Progenitor cell of endocrine pancreas (in vitro differentiated cells): ENCODE measurements at regions not wholly inside any gene's neighbourhood (a gene's known extent, or its start where the extent isn't known, plus 50 kb on each side); places are given as distances from the start of the nearest gene placed in this dataset.
"Not testable (repeated sequence)": the region's sequence is repeated elsewhere in the genome, so short reads cannot be mapped to it uniquely, and the experiment has no call there.

Experiments
- DNase-seq: peaks from one replicate; pipeline ENCODE4 v3.0.0; 2021; ENCODE audit warnings: low spot score; ENCODE audit not compliant: unreplicated experiment
- H3K27ac Mint-ChIP-seq: 2 replicates; pipeline ENCODE4 v1.8.0; 2021; ENCODE audit warnings: mild to moderate bottlenecking, moderate library complexity, mixed read lengths
- H3K27me3 Mint-ChIP-seq: 2 replicates; pipeline ENCODE4 v1.8.0; 2021; ENCODE audit warnings: mixed read lengths
- H3K36me3 Mint-ChIP-seq: 2 replicates; pipeline ENCODE4 v1.8.0; 2022; ENCODE audit warnings: mixed read lengths; ENCODE audit not compliant: insufficient read depth
- H3K4me1 Mint-ChIP-seq: 2 replicates; pipeline ENCODE4 v1.8.0; 2021; ENCODE audit warnings: low read depth, mixed read lengths
- H3K4me3 Mint-ChIP-seq: 2 replicates; pipeline ENCODE4 v1.8.0; 2021; ENCODE audit warnings: low read depth, mild to moderate bottlenecking, moderate library complexity, mixed read lengths
- H3K9me3 Mint-ChIP-seq: 2 replicates; pipeline ENCODE4 v1.8.0; 2021; ENCODE audit warnings: low read depth, mixed read lengths
- CTCF ChIP-seq: fragments of 200-600 bp; sonication (generic); IDR thresholded peaks from one replicate; pipeline ENCODE4 v1.5.0; 2021; ENCODE audit warnings: antibody characterized with exemption, mild to moderate bottlenecking; ENCODE audit not compliant: unreplicated experiment

GRCh38 chr6:121776054-121776453 is 340.6 kb downstream of the GJA1 start:
- H3K27ac Mint-ChIP-seq = no peak overlapping the region
- peaks cover 1% of the 10 kb centered on the region for H3K4me1 Mint-ChIP-seq
- DNase-seq = no peak
- no peaks in the 10 kb centered on the region for H3K36me3 Mint-ChIP-seq
- H3K27me3 Mint-ChIP-seq = no peaks in the 10 kb centered on the region
- no peak for TF ChIP-seq CTCF
- H3K4me3 Mint-ChIP-seq = no peak overlapping the region
- H3K9me3 Mint-ChIP-seq = no peaks in the 10 kb centered on the region

GRCh38 chr6:121780325-121781321 is 345.2 kb downstream of the GJA1 start:
- Mint-ChIP-seq H3K4me1 (peaks cover 1% of the 10 kb centered on the region), H3K4me3 (no peak overlapping the region), H3K36me3 (no peaks in the 10 kb centered on the region), H3K27me3 (no peaks in the 10 kb centered on the region), H3K9me3 (no peaks in the 10 kb centered on the region), H3K27ac (no peak overlapping the region)
- no peak for DNase-seq
- no peak for TF ChIP-seq CTCF

GRCh38 chr6:121791396-121792315 is 356.2 kb downstream of the GJA1 start:
- Mint-ChIP-seq H3K4me3 (no peak overlapping the region), H3K27me3 (no peaks in the 10 kb centered on the region), H3K4me1 (no peaks in the 10 kb centered on the region), H3K36me3 (no peaks in the 10 kb centered on the region), H3K9me3 (no peaks in the 10 kb centered on the region), H3K27ac (no peak overlapping the region)
- DNase-seq = no peak
- TF ChIP-seq CTCF = no peak

GRCh38 chr6:121794630-121795029 is 359.2 kb downstream of the GJA1 start:
- peaks cover 4% of the 10 kb centered on the region for H3K9me3 Mint-ChIP-seq
- no peak for TF ChIP-seq CTCF
- H3K36me3 Mint-ChIP-seq = no peaks in the 10 kb centered on the region
- DNase-seq = no peak
- no peaks in the 10 kb centered on the region for H3K4me1 Mint-ChIP-seq
- H3K27ac Mint-ChIP-seq = no peak overlapping the region
- H3K27me3 Mint-ChIP-seq = no peaks in the 10 kb centered on the region
- no peak overlapping the region for H3K4me3 Mint-ChIP-seq

- not testable (repeated sequence) for H3K27me3 Mint-ChIP-seq, H3K4me3 Mint-ChIP-seq, H3K27ac Mint-ChIP-seq, H3K4me1 Mint-ChIP-seq, H3K36me3 Mint-ChIP-seq, DNase-seq
- peaks cover 17% of the 10 kb centered on the region for H3K9me3 Mint-ChIP-seq
These were observed 362.2 kb downstream of the GJA1 start for GRCh38 chr6:121797598-121797997.

GRCh38 chr6:121798126-121798525 is 362.7 kb downstream of the GJA1 start:
- H3K27me3 Mint-ChIP-seq, H3K36me3 Mint-ChIP-seq, DNase-seq, H3K27ac Mint-ChIP-seq, H3K4me1 Mint-ChIP-seq, H3K4me3 Mint-ChIP-seq: not testable (repeated sequence)
- peaks cover 17% of the 10 kb centered on the region for H3K9me3 Mint-ChIP-seq
